HUDEP-2 (cell line): ENCODE measurements at regions not wholly inside any gene's neighbourhood (a gene's known extent, or its start where the extent isn't known, plus 50 kb on each side); places are given as distances from the start of the nearest gene placed in this dataset.

Experiments
- DNase-seq, 76 experiments: peaks; one replicate each; lab custom pipeline; 2025; ENCODE audit not compliant: unreplicated experiment in 76 of 76; lab: John Stamatoyannopoulos, UW

GRCh38 chr5:73268826-73269225 is 95.8 kb downstream of the TMEM174 start:
- DNase-seq = no peak

GRCh38 chr5:73267766-73268435 is 94.9 kb downstream of the TMEM174 start:
- DNase-seq = no peak

GRCh38 chr5:73266925-73267765 is 94.2 kb downstream of the TMEM174 start:
- DNase-seq = no peak

- DNase-seq = no peak
Measured at GRCh38 chr5:73266176-73266738, 93.3 kb downstream of the TMEM174 start.

- DNase-seq = no peak
Measured at GRCh38 chr5:73265641-73266040, 92.6 kb downstream of the TMEM174 start.

GRCh38 chr5:73264631-73265030 is 91.6 kb downstream of the TMEM174 start:
- no peak for DNase-seq

- no peak for DNase-seq
Measured at GRCh38 chr5:73263001-73263710, 90.2 kb downstream of the TMEM174 start.

- DNase-seq = no peak
Measured at GRCh38 chr5:73256862-73257261, 83.9 kb downstream of the TMEM174 start.

- no peak for DNase-seq
Measured at GRCh38 chr5:73256462-73256861, 83.5 kb downstream of the TMEM174 start.

GRCh38 chr5:73256012-73256411 is 83.0 kb downstream of the TMEM174 start:
- no peak for DNase-seq

- DNase-seq = no peak
Measured at GRCh38 chr5:73254642-73255041, 81.6 kb downstream of the TMEM174 start.

- no peak for DNase-seq
Measured at GRCh38 chr5:73253047-73253660, 80.2 kb downstream of the TMEM174 start.

GRCh38 chr5:73250645-73251044 is 77.7 kb downstream of the TMEM174 start:
- DNase-seq = no peak

GRCh38 chr5:73242735-73243134 is 69.7 kb downstream of the TMEM174 start:
- no peak for DNase-seq

GRCh38 chr5:73238873-73239272 is 65.9 kb downstream of the TMEM174 start:
- no peak for DNase-seq

GRCh38 chr5:73236541-73237128 is 63.6 kb downstream of the TMEM174 start:
- DNase-seq = no peak

GRCh38 chr5:73234204-73234555 is 61.2 kb downstream of the TMEM174 start:
- DNase-seq = no peak

- DNase-seq = no peak
Measured at GRCh38 chr5:73233461-73234203, 60.6 kb downstream of the TMEM174 start.

GRCh38 chr5:73233053-73233460 is 60.1 kb downstream of the TMEM174 start:
- peak in 5 of 76 experiments; percentile 2 to 29 (median 7) for DNase-seq
